GM12873 (cell line): ENCODE measurements at regions not wholly inside any gene's neighbourhood (a gene's known extent, or its start where the extent isn't known, plus 50 kb on each side); places are given as distances from the start of the nearest gene placed in this dataset.

ENCODE experiments used
- CTCF ChIP-seq: IDR thresholded peaks from 2 replicates; pipeline ENCODE4 v1.5.1; 2012; ENCODE audit warnings: low read depth, mild to moderate bottlenecking, moderate library complexity, low read length, control low read depth; ENCODE audit not compliant: insufficient read depth; ENCODE audit errors: missing control alignments

DNA sequence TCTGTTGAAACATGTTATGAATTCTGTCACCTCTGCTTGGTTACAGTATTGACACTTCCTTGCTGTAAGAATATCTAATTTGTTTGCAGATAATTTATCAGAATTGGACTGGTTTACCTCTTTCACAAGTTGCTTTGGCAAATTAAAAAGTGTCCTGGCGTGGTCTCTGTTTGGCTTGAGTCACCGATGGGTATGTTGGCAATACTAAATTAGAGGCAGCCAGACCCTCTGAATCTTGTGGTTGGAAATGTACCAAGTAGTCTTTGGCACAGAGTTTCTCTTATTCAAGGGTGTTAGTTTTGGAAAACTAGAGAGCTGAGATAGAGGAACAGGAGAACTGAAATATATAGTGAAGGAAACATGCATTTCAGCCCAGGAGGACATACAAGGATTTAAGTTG, 521.1 kb upstream of the MGAT4C start:
- TF ChIP-seq CTCF = no peak

- TF ChIP-seq CTCF = no peak
These were observed 518.7 kb upstream of the MGAT4C start for GRCh38 chr12:86774841-86775388.

DNA sequence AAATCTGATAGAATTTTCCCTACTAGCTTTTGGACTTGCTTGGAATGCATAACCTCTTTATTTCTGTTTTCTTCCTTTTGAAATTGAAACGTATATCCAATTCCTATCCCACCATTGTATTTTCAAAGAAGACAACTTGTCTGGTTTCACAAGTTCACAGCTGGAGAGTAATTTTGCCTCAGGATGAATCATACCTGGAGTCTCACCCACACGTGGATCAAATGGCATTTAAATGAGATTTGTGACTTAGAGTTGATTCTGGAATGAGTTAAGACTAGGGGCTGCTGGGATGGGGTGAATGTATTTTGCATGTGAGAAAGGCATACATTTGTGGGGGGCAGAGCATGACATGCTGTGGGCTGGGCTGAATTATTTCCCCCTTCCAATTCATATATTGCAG, 516.5 kb upstream of the MGAT4C start:
- TF ChIP-seq CTCF = no peak

GRCh38 chr12:86770871-86771270, 514.7 kb upstream of the MGAT4C start:
- no peak for TF ChIP-seq CTCF

DNA sequence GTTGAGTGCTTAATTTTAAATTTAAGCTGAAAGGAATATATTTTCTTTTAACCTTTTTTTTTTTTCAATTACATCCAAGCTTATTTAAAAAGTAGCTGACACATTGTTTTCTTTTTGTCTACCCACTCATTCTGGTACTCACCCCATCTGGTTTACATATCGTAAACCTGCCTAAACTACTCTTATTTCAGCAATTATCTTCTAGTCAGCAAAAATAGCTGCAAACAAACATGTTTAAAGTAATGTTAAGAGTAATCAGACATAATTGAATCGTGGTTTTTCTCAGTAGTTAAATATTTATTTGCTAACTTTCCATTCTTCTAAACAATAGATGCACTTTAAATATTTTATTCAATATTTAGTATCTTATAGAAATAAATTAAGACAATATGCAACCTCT, 492.7 kb upstream of the MGAT4C start:
- no peak for TF ChIP-seq CTCF

DNA sequence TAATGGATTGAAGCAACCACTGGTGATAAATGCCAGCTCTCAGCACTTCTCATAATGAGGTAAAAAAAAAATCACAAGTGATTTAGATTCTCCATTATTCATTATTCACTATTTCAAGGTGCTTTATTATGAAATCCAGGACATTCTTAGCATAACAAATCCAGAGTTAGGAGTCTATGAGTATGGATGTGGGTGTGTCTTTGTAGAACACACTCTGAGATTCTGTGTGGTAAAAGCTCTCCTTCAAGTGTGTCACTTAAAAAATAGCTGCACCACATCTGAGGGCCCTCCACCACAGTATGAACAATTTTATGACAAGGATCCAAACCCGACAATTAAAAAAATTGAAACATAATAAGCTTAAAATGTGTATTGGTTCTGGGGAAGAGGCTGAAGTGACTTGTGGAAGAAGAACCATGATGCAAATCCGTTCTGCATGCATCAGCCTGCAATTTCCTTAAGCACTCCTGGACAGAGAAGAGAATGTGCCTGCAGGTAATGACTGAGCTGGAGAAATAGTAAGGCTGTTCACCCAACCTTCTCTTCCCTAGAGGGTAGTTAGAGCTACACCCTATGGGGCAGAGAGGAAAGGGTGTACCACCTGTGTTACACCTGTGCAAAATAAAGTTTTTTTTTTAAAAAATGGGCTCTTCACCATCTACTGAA, 488.5 kb upstream of the MGAT4C start:
- no peak for TF ChIP-seq CTCF

DNA sequence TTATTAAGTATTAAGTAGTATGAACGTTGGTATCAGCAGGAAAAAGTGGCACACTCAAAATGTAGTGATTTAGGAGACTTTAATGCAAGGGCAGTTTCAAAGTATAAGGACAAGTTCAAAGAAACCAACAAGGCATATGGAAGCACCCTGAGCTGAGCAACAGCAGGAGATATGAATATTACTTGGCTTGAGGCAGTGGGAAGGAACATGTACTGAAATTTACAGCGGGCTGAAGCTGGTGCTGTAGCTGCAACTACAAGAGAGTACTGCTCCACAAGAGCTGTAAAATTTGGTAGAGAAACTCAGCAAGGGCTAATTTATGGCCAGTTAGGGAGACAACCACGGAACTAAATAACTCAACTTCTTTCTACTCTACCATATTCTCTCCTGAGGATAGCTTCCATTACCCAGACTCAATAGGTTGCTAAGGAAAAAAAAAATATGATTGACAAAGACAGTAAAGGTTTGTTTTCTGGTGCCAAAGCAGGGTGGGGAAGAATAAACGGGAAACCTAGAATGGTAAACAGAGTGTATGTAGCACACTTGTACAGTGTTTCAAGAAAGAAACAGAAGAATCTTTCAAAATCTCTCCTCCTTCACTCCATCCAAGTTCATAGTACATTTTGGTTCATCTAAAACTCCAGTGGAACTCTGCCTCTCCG, 487.8 kb upstream of the MGAT4C start:
- no peak for TF ChIP-seq CTCF
